ENCODE measurements at regions not wholly inside any gene's neighbourhood (a gene's known extent, or its start where the extent isn't known, plus 50 kb on each side); places are given as distances from the start of the nearest gene placed in this dataset.

GRCh38 chr15:20658024-20658423, 116.4 kb upstream of the GOLGA6L6 start:
- TF ChIP-seq CTCF (IDR thresholded peaks at IDR 0.05; ENCODE audit: low read depth, low read length, poor library complexity, severe bottlenecking), result no peak
- no peak for TF ChIP-seq EZH2phosphoT487 (IDR thresholded peaks at IDR 0.05; ENCODE audit: borderline replicate concordance, low read length)
